ENCODE measurements at regions not wholly inside any gene's neighbourhood (a gene's known extent, or its start where the extent isn't known, plus 50 kb on each side); places are given as distances from the start of the nearest gene placed in this dataset.

GRCh38 chr5:5069851-5070250 is 70.3 kb upstream of the ADAMTS16 start:
- ATAC-seq (ENCODE audit: low read depth) (no peak), DNase-seq (ENCODE audit: low spot score) (no peak)
- H3K4me3 ChIP-seq (ENCODE audit: severe bottlenecking) = no peak overlapping the region
- no peak for TF ChIP-seq CTCF (IDR thresholded peaks at IDR 0.05; ENCODE audit: poor library complexity, severe bottlenecking)
- H3K36me3 ChIP-seq (ENCODE audit: low read depth) = no peaks in the 10 kb centered on the region
- no peak overlapping the region for H3K27ac ChIP-seq (ENCODE audit: poor library complexity, severe bottlenecking)
- no peaks in the 10 kb centered on the region for H3K4me1 ChIP-seq (ENCODE audit: insufficient read depth, poor library complexity, severe bottlenecking)
- H3K9me3 ChIP-seq (ENCODE audit: severe bottlenecking) = no peaks in the 10 kb centered on the region
- peaks cover 21% of the 10 kb centered on the region for H3K27me3 ChIP-seq (ENCODE audit: insufficient read depth, poor library complexity, severe bottlenecking)

DNA sequence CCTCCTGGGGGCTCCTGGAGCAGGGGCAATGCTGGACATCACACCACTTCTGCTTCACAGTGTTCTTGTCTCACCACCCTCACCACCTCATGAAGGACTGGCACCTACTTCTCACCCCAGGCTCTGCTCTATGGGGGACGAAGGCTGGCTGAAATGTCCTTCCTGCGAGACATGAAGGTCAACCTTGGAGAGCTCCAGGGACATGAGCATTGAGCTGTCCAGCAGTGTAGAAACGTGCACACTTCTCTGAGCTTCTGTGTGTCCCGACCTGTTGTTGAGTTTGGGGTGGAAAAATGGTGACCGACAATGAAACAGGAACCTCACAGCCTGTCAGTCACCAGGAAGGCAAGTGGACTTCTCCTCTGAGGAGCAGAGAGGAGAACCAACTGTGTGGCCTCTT is 68.6 kb upstream of the ADAMTS16 start:
- TF ChIP-seq CTCF (IDR thresholded peaks at IDR 0.05; ENCODE audit: poor library complexity, severe bottlenecking) = no peak
- Histone ChIP-seq H3K27me3 (ENCODE audit: insufficient read depth, poor library complexity, severe bottlenecking) (peaks cover 21% of the 10 kb centered on the region), H3K36me3 (ENCODE audit: low read depth) (no peaks in the 10 kb centered on the region), H3K4me1 (ENCODE audit: insufficient read depth, poor library complexity, severe bottlenecking) (no peaks in the 10 kb centered on the region), H3K9me3 (ENCODE audit: severe bottlenecking) (no peaks in the 10 kb centered on the region), H3K4me3 (ENCODE audit: severe bottlenecking) (no peak overlapping the region), H3K27ac (ENCODE audit: poor library complexity, severe bottlenecking) (no peak overlapping the region)
- DNase-seq (ENCODE audit: low spot score) = no peak
- ATAC-seq (ENCODE audit: low read depth) = no peak

DNA sequence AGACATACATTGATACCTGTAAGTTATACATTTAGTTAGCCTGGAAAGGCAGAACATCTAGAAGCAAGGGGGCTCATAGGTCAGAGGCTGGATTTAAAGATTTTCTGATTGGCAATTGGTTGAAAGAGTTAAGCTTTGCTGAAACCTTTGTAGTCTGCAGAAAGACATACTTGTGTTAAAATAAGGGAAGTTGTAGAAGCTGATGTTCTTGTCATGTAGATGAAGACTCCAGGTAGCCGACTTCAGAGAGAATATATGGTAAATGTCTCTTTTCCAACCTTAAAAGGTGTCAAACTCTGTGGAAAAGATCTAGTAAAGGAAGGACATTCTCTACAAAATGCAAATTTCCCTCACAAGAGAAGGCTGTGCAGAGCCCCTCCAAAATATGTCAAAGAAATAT is 62.9 kb upstream of the ADAMTS16 start:
- Histone ChIP-seq H3K4me1 (ENCODE audit: insufficient read depth, poor library complexity, severe bottlenecking) (no peaks in the 10 kb centered on the region), H3K9me3 (ENCODE audit: severe bottlenecking) (no peaks in the 10 kb centered on the region), H3K4me3 (ENCODE audit: severe bottlenecking) (no peak overlapping the region), H3K27ac (ENCODE audit: poor library complexity, severe bottlenecking) (no peak overlapping the region), H3K36me3 (ENCODE audit: low read depth) (no peaks in the 10 kb centered on the region), H3K27me3 (ENCODE audit: insufficient read depth, poor library complexity, severe bottlenecking) (peaks cover 29% of the 10 kb centered on the region)
- DNase-seq (ENCODE audit: low spot score) (no peak), ATAC-seq (ENCODE audit: low read depth) (no peak)
- TF ChIP-seq CTCF (IDR thresholded peaks at IDR 0.05; ENCODE audit: poor library complexity, severe bottlenecking) = no peak

DNA sequence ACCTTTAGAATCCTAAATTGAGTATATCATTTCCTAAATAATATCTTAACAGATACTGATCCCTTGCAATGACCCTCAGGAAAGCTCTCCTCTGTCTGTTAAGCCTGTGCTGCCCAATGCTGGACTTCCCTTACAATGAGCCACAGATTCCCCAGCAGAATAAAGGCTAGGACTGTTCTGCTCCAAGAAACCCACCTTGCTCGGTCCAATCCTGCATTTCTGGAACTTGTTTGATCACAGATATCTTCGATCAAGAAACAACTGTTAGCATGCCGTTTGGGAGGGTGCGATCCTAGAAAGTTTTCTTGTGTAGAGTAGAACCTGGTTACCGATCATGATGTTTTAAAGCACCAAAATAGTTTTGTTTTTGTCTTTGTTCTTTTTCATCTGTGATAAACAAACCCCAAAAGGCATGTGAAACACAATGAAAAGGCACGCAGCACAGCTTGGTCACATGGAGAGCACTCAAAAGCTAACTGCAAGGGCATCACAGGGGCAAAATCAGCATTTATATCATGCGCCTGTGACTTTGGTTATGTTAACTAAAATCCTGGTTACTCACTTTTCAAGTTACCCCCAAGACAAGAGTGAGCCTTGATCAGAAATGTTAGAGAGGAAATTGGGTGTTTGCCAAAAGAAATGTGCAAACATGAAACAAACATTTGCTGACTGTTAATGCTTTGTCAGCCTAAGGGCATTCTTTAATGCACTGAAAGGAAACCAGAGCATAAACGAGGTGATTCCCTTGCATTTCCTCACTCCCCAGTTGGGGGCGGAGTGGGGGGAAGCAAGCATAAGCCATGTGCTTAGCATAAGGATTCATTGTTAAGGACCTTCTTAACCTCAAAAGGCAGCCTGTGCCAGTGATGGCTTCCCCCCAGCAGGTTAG is 61.9 kb upstream of the ADAMTS16 start:
- H3K4me1 ChIP-seq (ENCODE audit: insufficient read depth, poor library complexity, severe bottlenecking) = no peaks in the 10 kb centered on the region
- 0 out of 3 replicates have a peak, but pooled peaks have one; percentile 29 for ATAC-seq (ENCODE audit: low read depth)
- H3K9me3 ChIP-seq (ENCODE audit: severe bottlenecking) = no peaks in the 10 kb centered on the region
- DNase-seq (ENCODE audit: low spot score) = no peak
- no peaks in the 10 kb centered on the region for H3K36me3 ChIP-seq (ENCODE audit: low read depth)
- H3K27ac ChIP-seq (ENCODE audit: poor library complexity, severe bottlenecking) = no peak overlapping the region
- peaks cover 29% of the 10 kb centered on the region for H3K27me3 ChIP-seq (ENCODE audit: insufficient read depth, poor library complexity, severe bottlenecking)
- no peak overlapping the region for H3K4me3 ChIP-seq (ENCODE audit: severe bottlenecking)
- no peak for TF ChIP-seq CTCF (IDR thresholded peaks at IDR 0.05; ENCODE audit: poor library complexity, severe bottlenecking)

DNA sequence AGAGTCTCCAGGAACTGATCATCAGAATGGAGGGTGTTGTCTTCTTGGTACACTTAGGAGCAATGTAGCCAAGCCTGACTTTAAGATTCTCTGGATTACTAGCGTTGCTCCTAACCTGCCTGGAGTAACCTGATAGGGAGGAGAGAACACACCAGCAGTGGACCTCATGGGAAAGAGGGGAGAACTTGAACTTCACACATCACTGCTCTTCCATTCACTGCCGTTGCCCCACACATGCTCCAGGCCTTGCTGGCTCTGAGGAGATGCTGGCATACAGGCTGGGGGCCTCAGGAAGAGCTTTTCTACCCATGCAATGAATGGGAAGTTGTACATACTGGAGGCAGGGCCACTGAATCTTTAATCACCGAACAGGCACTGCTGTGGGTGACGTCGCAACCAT is 60.3 kb upstream of the ADAMTS16 start:
- H3K36me3 ChIP-seq (ENCODE audit: low read depth) = no peaks in the 10 kb centered on the region
- H3K27ac ChIP-seq (ENCODE audit: poor library complexity, severe bottlenecking) = no peak overlapping the region
- H3K9me3 ChIP-seq (ENCODE audit: severe bottlenecking) = no peaks in the 10 kb centered on the region
- no peaks in the 10 kb centered on the region for H3K4me1 ChIP-seq (ENCODE audit: insufficient read depth, poor library complexity, severe bottlenecking)
- DNase-seq (ENCODE audit: low spot score) (no peak), ATAC-seq (ENCODE audit: low read depth) (no peak)
- no peak overlapping the region for H3K4me3 ChIP-seq (ENCODE audit: severe bottlenecking)
- H3K27me3 ChIP-seq (ENCODE audit: insufficient read depth, poor library complexity, severe bottlenecking) = peaks cover 37% of the 10 kb centered on the region
- TF ChIP-seq CTCF (IDR thresholded peaks at IDR 0.05; ENCODE audit: poor library complexity, severe bottlenecking) = no peak
